HEK293 (cell line): ENCODE measurements at regions not wholly inside any gene's neighbourhood (a gene's known extent, or its start where the extent isn't known, plus 50 kb on each side); places are given as distances from the start of the nearest gene placed in this dataset.

ENCODE experiments used
- CTCF ChIP-seq: fragments of 450-650 bp; formaldehyde crosslinking; IDR thresholded peaks from 2 replicates; pipeline ENCODE4 v1.5.1; 2016; ENCODE audit warnings: missing biosample characterization, missing genetic modification characterization
- GFI1B ChIP-seq: fragments of 450-650 bp; formaldehyde crosslinking; IDR thresholded peaks from 2 replicates; pipeline ENCODE4 v1.5.1; 2016; ENCODE audit warnings: missing biosample characterization, missing genetic modification characterization
- GLI4 ChIP-seq: fragments of 450-650 bp; formaldehyde crosslinking; IDR thresholded peaks from 2 replicates; pipeline ENCODE4 v1.5.1; 2016; ENCODE audit warnings: missing biosample characterization, missing genetic modification characterization
- HOXC10 ChIP-seq: sonication (generic); formaldehyde crosslinking; IDR thresholded peaks from 2 replicates; pipeline ENCODE4 v1.8.1; 2023; ENCODE audit warnings: mild to moderate bottlenecking, missing genetic modification reagents
- OSR2 ChIP-seq: fragments of 450-650 bp; formaldehyde crosslinking; IDR thresholded peaks from 2 replicates; pipeline ENCODE4 v1.5.1; 2016; ENCODE audit warnings: missing biosample characterization, missing genetic modification characterization
- OVOL3 ChIP-seq: fragments of 450-650 bp; formaldehyde crosslinking; IDR thresholded peaks from 2 replicates; pipeline ENCODE4 v1.5.1; 2016; ENCODE audit warnings: missing biosample characterization, missing genetic modification characterization
- PRDM6 ChIP-seq: fragments of 450-650 bp; formaldehyde crosslinking; IDR thresholded peaks from 2 replicates; pipeline ENCODE4 v1.5.1; 2017; ENCODE audit warnings: missing biosample characterization, missing genetic modification characterization
- SP2 ChIP-seq: fragments of 450-650 bp; formaldehyde crosslinking; IDR thresholded peaks from 2 replicates; pipeline ENCODE4 v1.5.1; 2016; ENCODE audit warnings: missing biosample characterization, missing genetic modification characterization
- YY2 ChIP-seq: fragments of 450-650 bp; formaldehyde crosslinking; IDR thresholded peaks from 2 replicates; pipeline ENCODE4 v1.5.1; 2016; ENCODE audit warnings: missing biosample characterization, missing genetic modification characterization
- ZBTB17 ChIP-seq: fragments of 450-650 bp; formaldehyde crosslinking; IDR thresholded peaks from 2 replicates; pipeline ENCODE4 v1.5.1; 2016; ENCODE audit warnings: missing biosample characterization, missing genetic modification characterization
- ZFHX2 ChIP-seq: fragments of 450-650 bp; formaldehyde crosslinking; conservative IDR thresholded peaks from 2 replicates; pipeline ENCODE4 v1.5.1; 2016; ENCODE audit warnings: missing biosample characterization, missing genetic modification characterization
- ZFP41 ChIP-seq: fragments of 450-650 bp; formaldehyde crosslinking; IDR thresholded peaks from 2 replicates; pipeline ENCODE4 v1.5.1; 2016; ENCODE audit warnings: missing biosample characterization, missing genetic modification characterization, borderline replicate concordance
- ZNF10 ChIP-seq: fragments of 450-650 bp; formaldehyde crosslinking; IDR thresholded peaks from 2 replicates; pipeline ENCODE4 v1.5.1; 2017; ENCODE audit warnings: missing biosample characterization, missing genetic modification characterization
- ZNF132 ChIP-seq: fragments of 450-650 bp; formaldehyde crosslinking; IDR thresholded peaks from 2 replicates; pipeline ENCODE4 v1.5.1; 2017; ENCODE audit warnings: missing biosample characterization, missing genetic modification characterization, borderline replicate concordance
- ZNF16 ChIP-seq: fragments of 450-650 bp; formaldehyde crosslinking; IDR thresholded peaks from 2 replicates; pipeline ENCODE4 v1.5.1; 2016; ENCODE audit warnings: low read depth, missing biosample characterization, missing genetic modification characterization
- ZNF223 ChIP-seq: fragments of 450-650 bp; formaldehyde crosslinking; IDR thresholded peaks from 2 replicates; pipeline ENCODE4 v1.5.1; 2016; ENCODE audit warnings: missing biosample characterization, missing genetic modification characterization
- ZNF26 ChIP-seq: fragments of 450-650 bp; formaldehyde crosslinking; IDR thresholded peaks from 2 replicates; pipeline ENCODE4 v1.5.1; 2016; ENCODE audit warnings: missing biosample characterization, missing genetic modification characterization
- ZNF302 ChIP-seq: fragments of 450-650 bp; formaldehyde crosslinking; IDR thresholded peaks from 2 replicates; pipeline ENCODE4 v1.5.1; 2016; ENCODE audit warnings: missing biosample characterization, missing genetic modification characterization, low read depth
- ZNF350 ChIP-seq: fragments of 450-650 bp; formaldehyde crosslinking; IDR thresholded peaks from 2 replicates; pipeline ENCODE4 v1.5.0; 2017; ENCODE audit warnings: missing biosample characterization, mild to moderate bottlenecking, missing genetic modification characterization
- ZNF354C ChIP-seq: fragments of 450-650 bp; formaldehyde crosslinking; IDR thresholded peaks from 2 replicates; pipeline ENCODE4 v1.5.1; 2016; ENCODE audit warnings: missing biosample characterization, missing genetic modification characterization, low read depth, borderline replicate concordance
- ZNF423 ChIP-seq: fragments of 450-650 bp; formaldehyde crosslinking; IDR thresholded peaks from 2 replicates; pipeline ENCODE4 v1.5.1; 2016; ENCODE audit warnings: missing biosample characterization, missing genetic modification characterization
- ZNF549 ChIP-seq: fragments of 450-650 bp; IDR thresholded peaks from 2 replicates; pipeline ENCODE4 v1.5.1; 2018; ENCODE audit warnings: missing biosample characterization, missing genetic modification characterization, mild to moderate bottlenecking, inconsistent platforms, moderate library complexity
- ZNF560 ChIP-seq: fragments of 450-650 bp; formaldehyde crosslinking; IDR thresholded peaks from 2 replicates; pipeline ENCODE4 v1.5.1; 2017; ENCODE audit warnings: missing biosample characterization, missing genetic modification characterization, borderline replicate concordance
- ZNF660 ChIP-seq: fragments of 450-650 bp; IDR thresholded peaks from 2 replicates; pipeline ENCODE4 v1.5.1; 2018; ENCODE audit warnings: missing biosample characterization, mild to moderate bottlenecking, missing genetic modification characterization
- ZSCAN30 ChIP-seq: fragments of 450-650 bp; IDR thresholded peaks from 2 replicates; pipeline ENCODE4 v1.5.1; 2018; ENCODE audit warnings: missing biosample characterization, mild to moderate bottlenecking, missing genetic modification characterization, moderate library complexity
- TF ChIP-seq, protein P1 (sequence below): fragments of 450-650 bp; formaldehyde crosslinking; IDR thresholded peaks from 2 replicates; pipeline ENCODE4 v1.5.1; 2016; ENCODE audit warnings: missing biosample characterization, missing genetic modification characterization
- TF ChIP-seq, protein P2 (sequence below): fragments of 450-650 bp; formaldehyde crosslinking; optimal IDR thresholded peaks from 2 replicates; pipeline ENCODE3; 2016; ENCODE audit warnings: missing biosample characterization, mild to moderate bottlenecking, missing genetic modification characterization
- TF ChIP-seq, protein P3 (sequence below): fragments of 450-650 bp; formaldehyde crosslinking; IDR thresholded peaks from 2 replicates; pipeline ENCODE4 v1.5.1; 2016; ENCODE audit warnings: missing biosample characterization, missing genetic modification characterization

- TF ChIP-seq, protein P1, sequence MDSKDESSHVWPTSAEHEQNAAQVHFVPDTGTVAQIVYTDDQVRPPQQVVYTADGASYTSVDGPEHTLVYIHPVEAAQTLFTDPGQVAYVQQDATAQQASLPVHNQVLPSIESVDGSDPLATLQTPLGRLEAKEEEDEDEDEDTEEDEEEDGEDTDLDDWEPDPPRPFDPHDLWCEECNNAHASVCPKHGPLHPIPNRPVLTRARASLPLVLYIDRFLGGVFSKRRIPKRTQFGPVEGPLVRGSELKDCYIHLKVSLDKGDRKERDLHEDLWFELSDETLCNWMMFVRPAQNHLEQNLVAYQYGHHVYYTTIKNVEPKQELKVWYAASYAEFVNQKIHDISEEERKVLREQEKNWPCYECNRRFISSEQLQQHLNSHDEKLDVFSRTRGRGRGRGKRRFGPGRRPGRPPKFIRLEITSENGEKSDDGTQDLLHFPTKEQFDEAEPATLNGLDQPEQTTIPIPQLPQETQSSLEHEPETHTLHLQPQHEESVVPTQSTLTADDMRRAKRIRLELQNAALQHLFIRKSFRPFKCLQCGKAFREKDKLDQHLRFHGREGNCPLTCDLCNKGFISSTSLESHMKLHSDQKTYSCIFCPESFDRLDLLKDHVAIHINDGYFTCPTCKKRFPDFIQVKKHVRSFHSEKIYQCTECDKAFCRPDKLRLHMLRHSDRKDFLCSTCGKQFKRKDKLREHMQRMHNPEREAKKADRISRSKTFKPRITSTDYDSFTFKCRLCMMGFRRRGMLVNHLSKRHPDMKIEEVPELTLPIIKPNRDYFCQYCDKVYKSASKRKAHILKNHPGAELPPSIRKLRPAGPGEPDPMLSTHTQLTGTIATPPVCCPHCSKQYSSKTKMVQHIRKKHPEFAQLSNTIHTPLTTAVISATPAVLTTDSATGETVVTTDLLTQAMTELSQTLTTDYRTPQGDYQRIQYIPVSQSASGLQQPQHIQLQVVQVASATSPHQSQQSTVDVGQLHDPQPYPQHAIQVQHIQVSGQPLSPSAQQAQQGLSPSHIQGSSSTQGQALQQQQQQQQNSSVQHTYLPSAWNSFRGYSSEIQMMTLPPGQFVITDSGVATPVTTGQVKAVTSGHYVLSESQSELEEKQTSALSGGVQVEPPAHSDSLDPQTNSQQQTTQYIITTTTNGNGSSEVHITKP, result peak; percentile 66
- peak; percentile 48 for TF ChIP-seq ZFHX2 (tag by site-specific recombination)
- TF ChIP-seq ZNF354C (tag by site-specific recombination), result no peak
- TF ChIP-seq ZBTB17 (tag by site-specific recombination), result peak; percentile 34; the same call in 1 of the 2 replicates
- 0 out of 2 replicates have a peak, but pooled peaks have one; percentile 16 for TF ChIP-seq SP2 (tag by site-specific recombination)
- TF ChIP-seq OSR2 (tag by site-specific recombination), result peak; percentile 57
- no peak for TF ChIP-seq CTCF (tag by site-specific recombination)
- no peak for TF ChIP-seq ZNF423
- no peak for TF ChIP-seq ZNF223 (tag by site-specific recombination)
- TF ChIP-seq ZNF560 (tag by site-specific recombination), result no peak
- TF ChIP-seq, protein P2, sequence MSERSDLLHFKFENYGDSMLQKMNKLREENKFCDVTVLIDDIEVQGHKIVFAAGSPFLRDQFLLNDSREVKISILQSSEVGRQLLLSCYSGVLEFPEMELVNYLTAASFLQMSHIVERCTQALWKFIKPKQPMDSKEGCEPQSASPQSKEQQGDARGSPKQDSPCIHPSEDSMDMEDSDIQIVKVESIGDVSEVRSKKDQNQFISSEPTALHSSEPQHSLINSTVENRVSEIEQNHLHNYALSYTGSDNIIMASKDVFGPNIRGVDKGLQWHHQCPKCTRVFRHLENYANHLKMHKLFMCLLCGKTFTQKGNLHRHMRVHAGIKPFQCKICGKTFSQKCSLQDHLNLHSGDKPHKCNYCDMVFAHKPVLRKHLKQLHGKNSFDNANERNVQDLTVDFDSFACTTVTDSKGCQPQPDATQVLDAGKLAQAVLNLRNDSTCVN (tag by site-specific recombination), result no peak
- peak; percentile 84 for TF ChIP-seq ZSCAN30
- TF ChIP-seq GFI1B (tag by site-specific recombination), result no peak
- no peak for TF ChIP-seq ZNF132 (tag by site-specific recombination)
- TF ChIP-seq PRDM6 (tag by site-specific recombination), result no peak
- no peak for TF ChIP-seq ZNF302 (tag by site-specific recombination)
- TF ChIP-seq ZNF350 (tag by site-specific recombination), result no peak
- no peak for TF ChIP-seq HOXC10
- no peak for TF ChIP-seq ZFP41 (tag by site-specific recombination)
- TF ChIP-seq ZNF26, result no peak
- peak; percentile 65 for TF ChIP-seq ZNF660 (tag by site-specific recombination)
- no peak for TF ChIP-seq ZNF10 (tag by site-specific recombination)
- TF ChIP-seq, protein P3, sequence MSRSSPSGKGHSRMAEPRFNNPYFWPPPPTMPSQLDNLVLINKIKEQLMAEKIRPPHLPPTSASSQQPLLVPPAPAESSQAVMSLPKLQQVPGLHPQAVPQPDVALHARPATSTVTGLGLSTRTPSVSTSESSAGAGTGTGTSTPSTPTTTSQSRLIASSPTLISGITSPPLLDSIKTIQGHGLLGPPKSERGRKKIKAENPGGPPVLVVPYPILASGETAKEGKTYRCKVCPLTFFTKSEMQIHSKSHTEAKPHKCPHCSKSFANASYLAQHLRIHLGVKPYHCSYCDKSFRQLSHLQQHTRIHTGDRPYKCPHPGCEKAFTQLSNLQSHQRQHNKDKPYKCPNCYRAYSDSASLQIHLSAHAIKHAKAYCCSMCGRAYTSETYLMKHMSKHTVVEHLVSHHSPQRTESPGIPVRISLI (tag by site-specific recombination), result no peak
- TF ChIP-seq GLI4 (tag by site-specific recombination), result no peak
- TF ChIP-seq ZNF549 (tag by site-specific recombination), result no peak
- TF ChIP-seq YY2 (tag by site-specific recombination), result no peak
- TF ChIP-seq ZNF16 (tag by site-specific recombination), result no peak
- no peak for TF ChIP-seq OVOL3 (tag by site-specific recombination)
These were observed 108.0 kb upstream of the CIBAR2 start (continued) for GRCh38 chr16:85220125-85220839.
